Retina (tissue), 1 donor: ENCODE measurements at regions not wholly inside any gene's neighbourhood (a gene's known extent, or its start where the extent isn't known, plus 50 kb on each side); places are given as distances from the start of the nearest gene placed in this dataset.

Source experiments
- DNase-seq: peaks from one replicate; pipeline ENCODE4 v3.0.0-alpha.2; 2016

DNA sequence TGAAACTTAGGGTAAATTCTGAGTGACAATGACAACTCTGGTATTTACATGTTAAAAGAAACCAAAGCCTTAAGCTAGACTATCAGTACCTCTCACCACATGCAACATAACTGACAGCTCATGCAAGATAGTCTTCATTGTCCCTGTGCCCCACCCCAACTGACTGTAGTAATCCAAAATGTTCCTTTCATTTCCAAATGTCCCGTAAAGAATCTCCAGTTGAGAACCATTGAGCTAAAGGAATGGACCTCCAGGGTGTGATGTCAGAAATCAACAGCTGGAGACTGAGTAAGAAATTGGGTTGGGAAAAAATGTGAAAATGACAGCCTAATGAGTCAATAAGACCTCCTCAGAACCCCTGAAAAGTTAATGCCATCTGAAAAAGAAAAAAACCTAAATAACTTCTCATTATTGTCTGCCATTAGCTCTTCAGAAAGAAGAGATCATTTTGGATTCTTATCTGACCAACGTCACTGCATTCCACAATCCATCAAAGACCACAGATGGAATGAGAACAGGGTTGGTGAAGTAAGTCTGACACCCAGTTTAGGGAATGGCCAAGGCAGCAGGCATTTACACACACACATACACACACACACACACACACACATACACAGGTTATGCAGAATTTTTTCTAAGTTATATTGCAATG is 51.7 kb upstream of the ACVR2A start:
- no peak for DNase-seq

DNA sequence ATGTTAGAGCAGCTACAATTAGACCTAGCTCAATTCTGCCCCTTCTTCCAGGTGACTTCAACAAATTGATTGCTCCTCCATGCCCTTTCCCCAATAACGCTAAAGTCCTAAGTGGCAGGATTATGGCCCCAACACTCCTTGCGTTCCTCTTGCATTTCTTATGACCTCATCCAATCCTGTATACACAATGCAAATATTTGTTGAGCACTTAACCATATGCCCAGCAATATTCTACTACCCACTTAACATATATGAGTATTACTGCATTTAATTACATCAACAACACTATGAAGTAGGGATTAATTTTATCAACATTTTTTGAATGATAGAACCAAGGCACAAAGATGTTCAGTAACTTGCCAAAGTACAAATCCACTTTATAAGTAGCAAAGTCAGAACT is 54.2 kb upstream of the ACVR2A start:
- no peak for DNase-seq

DNA sequence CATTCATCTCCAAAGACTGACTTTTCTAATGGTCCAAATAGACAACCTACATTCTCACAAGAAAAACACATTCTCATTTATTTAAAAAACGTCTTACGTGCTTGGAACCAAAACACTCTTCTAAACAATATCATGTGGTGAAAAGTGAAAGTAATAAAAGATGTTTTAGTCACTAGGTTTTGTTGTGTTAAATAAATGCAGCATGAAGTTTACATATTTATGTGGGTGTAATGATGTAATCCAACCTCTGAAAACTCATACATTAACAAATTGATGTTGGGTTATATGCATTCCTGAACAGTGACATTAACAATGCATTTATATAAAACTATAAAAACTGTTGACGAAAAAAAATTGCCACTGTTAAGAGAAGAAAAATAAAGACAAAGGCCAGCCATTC is 55.1 kb upstream of the ACVR2A start:
- DNase-seq = no peak

DNA sequence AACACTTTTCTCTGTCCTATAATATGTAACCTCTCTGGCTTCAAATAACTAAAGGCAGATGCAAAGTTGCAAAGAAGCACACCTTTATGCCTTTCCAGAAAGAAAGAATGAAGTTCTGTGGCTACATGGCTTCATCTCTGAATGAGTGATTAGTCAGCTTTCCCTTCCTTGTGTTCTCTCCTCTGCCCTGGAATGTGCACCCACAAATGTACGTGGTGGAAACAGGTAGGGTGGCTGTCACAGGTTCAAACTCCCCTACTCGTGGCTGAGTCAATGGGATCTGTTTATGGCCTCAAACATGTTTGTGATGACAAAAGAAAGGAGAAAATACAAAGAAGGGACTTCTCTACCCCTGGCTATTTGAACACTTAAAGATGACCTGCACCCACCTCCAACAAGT is 55.5 kb upstream of the ACVR2A start:
- no peak for DNase-seq

DNA sequence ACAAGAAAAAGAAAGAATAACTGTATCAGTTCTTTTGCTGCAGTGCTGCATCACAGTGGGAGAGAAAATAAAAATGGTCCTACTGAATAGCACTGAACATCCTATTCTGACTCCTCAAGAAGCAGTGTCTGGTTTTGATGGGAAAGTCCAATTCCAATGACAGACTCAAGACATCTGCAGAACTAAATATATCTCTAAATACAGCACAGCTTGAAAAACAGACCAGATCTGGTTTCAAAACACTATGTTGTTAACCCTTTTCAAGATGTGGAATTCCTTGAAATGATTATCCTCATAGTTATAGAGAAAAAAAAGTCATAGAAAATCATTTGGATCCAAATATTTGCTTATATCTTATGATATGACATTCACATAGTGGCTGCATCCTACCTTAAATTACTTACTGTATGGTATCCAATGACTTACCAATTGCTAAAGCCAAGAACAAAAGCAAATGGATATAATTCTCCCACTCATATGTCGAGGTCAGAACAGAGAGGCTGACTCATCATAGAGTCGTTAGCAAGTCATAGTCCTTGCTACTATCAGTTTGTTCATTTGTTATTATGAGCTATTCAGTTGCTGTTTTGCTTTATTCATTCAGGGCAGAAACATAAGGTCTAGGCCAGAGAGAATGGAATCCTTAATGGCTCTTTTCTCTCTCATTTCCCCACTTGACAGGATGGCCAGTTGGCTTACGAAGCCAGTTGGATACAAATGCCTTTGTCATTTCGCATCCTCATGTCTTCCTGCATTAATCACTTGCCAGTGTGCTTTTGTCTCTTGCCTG is 62.5 kb upstream of the ACVR2A start:
- peak; percentile 58 for DNase-seq

DNA sequence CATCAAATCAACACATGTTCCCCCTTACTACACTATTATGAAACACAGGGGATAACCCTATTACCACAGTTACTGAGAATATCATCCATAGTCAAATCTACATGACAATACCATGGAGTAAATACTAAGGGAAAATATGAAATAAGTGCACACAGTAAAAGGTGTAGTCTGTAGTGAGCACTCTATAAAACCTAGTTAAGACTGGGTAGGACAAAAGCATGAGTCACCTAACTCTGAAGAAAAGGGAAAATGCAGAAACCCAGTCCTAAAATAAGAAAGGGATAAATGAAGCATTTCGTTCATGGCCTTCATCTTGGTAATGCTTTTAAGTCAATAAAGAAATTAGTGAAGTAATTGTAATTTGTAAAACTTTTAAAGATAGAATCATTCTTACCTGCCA is 65.4 kb upstream of the ACVR2A start:
- DNase-seq = no peak

DNA sequence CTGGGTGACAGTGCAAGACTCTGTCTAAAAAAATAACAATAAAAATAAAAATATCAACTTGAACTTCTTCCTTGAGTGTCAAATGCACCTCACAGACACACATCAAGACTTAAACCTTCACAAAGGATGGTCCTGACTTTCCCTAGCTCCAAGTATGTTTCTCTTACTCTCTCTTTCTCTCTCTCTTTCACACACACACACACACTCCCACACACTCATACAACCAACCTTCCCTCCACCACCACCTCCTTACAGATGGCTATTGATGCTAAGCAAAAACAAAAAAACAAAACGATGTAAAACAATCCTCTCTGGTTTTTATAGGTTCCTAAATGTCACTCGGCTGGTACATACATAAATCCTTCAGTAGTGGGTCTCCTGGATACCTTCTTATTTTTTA is 67.4 kb upstream of the ACVR2A start:
- DNase-seq = no peak

DNA sequence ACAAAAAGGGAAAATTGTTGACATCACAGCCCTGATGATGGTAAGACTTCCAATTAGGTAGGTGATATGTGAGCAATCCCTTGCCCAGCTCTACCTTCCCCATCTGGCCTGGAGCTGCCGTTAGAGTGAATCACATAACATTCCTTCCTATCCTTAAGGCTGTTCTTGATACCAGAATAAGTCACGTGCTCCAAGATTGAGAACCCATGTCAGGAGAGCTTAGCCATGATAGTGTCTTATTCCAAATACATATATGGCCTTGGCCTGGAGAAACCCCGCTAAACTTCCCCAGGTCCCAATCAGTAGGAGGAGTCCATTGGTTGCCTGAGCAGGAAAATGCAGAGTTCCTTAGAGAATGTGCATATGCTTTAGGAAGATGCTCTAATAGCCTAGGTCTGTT is 70.0 kb upstream of the ACVR2A start:
- DNase-seq = no peak

DNA sequence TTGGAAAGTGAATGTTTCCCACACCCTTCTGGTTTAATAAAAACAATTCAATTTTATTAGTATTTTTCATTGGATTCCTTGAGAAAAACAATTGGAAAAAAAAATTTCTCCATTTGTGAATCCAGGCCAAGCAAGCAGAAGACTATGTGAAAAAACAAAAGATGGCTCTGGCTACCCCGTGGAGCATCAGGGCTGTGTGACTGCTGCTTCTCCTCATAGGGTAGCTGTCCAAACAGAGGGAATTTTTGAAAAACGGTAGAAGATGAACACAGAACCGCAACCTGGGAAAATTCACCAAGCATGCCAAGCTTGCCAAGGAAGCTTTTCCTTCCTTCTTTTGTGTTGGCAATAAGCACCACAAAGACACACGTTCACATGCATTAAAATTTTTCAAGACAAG is 71.3 kb upstream of the ACVR2A start:
- DNase-seq = peak; percentile 11

DNA sequence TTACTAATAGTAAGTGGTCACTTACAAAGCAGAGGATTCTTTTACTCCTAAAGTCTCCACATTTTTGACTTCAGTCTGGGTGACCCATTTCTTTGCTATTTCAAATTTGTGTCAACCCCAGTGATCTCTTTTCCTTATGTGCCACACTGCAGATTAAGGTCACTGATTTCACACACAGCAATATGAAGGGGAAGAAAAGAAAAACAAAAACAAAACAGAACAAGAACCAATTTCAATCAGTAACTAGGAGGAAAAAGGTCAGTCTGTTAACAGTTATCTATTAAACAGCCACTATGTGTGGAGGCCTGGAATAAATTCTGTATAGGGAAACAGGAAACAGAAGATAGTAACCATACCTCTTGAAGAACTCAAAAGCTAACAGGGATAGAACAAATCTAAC is 72.0 kb upstream of the ACVR2A start:
- no peak for DNase-seq

DNA sequence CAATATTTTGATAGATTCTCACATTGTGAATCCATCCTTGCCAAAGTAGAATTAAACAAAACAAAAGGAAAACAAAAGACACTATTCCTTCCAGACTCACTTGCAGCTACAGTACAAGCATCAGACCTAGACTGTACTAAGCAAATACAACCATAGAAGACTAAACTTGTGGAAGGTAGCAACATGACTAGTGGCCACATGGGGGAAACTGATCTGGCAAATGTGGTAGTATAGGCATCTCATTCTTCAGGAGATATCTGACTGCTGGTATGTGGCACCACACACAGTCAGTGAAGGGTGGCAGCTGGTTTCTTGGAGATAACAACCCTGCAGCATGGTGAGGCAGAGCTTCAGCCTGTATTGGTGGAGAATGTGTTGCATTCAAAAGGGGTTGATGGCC is 81.0 kb upstream of the ACVR2A start:
- no peak for DNase-seq

DNA sequence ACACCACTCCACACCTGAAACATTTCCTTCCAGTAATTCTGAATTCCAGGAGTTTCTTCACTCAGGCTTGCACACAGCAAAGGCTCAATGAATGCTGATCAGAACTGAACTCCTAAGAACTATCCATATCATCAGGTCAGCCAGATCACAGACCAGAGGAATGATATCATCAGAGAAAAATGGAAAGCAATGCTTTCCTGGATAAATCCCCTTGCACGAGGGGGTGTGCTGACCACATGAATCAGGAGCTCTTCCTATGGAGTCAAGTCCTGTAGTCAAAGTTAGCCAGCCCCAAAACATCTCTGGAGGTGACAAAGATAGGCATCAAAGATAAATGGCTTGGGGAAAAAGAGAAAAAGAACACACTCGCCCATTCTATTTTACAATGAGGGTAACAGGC is 83.8 kb upstream of the ACVR2A start:
- no peak for DNase-seq

DNA sequence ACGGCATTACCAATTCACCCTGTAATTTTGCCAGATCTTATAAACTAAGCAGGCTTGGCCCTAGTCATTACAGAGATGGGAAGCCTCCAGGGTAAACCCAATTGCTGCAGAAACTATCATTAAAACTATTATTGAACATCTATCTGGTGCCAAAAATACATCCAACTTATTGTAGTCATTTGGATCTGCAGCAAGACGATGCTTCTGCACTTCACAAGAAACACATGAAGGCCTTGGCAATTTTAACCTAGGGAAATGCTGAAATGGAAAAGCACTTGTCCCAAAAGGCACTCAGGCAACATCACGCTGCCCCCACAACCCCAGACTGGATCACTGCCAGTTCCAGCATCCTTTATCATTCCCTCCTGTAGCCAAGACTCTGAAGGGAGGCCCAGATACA is 85.3 kb upstream of the ACVR2A start:
- DNase-seq = no peak

DNA sequence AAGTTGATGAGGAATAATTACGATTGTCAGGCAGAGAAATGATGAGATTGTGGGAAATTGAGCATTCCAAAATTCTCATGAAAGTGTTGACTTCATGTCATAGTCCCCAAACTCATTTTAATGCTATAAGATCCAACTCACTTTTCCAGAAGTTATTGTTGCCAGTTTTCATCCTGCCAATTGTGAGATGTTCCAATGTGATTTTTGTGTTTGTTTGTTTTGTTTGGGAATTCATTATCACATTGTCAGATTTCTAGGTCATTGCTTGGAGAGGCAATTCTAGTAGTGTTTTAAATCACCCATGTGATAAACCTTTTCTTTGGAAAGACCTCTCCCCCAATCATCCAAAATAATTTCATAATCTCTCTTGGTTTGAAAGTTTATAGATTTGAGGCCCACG is 86.0 kb upstream of the ACVR2A start:
- no peak for DNase-seq

DNA sequence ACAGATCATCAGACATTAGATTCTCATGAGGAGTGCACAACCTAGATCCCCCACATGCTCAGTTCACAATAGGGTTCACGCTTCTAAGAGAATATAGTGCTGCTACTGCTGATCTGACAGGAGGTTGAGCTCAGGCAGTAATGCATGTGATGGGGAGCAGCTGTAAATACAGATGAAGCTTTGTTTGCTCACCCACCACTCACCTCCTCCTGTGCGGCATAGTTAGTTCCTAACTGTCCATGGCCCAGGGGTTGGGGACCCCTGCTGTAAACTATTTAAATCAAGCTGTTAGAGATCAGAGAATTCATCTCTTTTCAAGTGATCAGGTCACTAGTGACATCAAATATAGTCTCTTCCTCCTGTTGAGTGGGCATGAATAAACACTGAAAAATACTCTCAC is 88.8 kb upstream of the ACVR2A start:
- peak; percentile 17 for DNase-seq

DNA sequence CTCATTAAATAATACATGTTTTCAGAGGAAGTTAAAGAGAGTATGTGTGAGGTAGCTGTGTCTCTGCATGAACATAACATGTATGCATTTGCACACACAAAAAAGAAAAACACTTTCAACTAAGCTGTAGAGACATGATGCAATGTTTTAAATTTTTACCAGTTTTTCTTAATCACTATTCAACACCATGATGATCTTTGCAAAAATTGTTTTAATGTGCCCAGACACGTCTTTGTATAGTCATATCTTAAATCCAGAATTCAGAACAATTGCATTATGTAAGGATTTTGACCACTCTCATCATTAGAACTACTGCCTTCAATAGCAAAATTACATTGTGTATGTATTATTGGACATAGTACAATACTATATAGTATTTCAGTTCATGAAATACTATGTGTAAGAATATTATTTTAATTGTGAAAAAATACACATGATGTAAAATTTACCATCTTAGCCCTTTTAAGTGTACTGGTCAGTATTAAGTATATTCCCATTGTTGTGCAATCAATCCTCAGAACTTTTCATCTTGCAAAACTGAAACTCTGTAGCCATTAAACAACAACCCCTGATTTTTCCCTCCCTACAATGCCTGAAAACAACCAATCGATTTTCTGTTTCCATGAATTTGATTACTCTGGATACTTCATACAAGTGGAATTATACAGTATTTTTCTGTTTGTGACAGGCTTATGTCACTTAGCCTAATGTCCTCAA is 104.5 kb upstream of the ACVR2A start:
- no peak for DNase-seq

DNA sequence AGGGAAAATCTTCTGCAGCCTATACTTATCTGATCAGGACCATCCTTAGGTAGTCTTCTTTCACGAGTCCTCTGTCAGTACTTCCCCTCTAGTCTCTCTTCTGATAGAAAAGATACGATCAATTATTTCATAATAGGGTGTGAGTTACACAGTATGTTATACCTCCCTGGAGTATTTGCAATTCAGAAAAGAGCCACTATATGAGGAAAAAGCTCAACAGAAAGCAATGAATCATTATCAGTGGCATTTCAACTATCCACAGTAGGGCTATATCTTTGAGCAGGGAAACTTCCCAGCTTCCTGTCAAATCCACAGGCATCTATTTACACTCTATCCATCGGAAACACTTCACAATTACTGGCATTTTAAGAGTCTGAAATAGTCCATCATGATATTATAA is 105.3 kb upstream of the ACVR2A start:
- DNase-seq = no peak

DNA sequence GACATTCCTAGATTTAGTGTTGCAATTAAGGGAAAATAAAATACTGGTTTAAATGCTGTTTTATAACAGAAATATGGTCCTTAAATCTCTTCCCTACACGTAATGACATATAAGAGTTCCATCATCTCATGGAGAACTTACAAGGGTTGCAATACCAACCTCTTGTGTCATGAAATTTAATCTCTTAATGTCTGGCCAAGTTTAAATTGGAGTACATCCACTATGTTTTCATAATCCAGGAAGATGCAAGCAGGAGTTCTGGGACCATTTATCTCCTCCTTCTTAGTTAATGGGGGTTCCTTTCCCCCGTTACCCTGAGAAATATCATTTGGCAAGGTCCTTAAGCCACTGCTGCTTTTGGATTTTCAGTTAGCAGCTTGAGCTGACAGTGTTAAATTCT is 126.0 kb upstream of the ACVR2A start:
- DNase-seq = no peak

DNA sequence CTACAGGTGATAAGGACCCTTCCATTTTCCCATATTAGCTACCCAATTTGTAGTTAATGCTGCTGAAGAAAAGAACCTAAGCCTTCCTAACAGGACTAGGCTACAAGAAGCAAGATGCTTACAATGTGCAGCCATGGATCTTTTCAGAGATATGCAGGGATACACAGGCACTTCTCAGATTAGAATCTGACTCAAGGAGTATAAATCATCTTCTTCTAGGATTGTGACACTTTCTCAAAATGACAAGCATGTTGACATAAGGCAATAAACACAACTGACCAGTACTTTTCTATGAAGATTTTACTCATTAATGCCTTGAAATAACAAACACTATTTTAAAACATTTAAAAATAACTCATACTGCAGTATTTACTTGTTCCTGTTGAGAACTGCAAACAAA is 127.9 kb upstream of the ACVR2A start:
- DNase-seq = no peak

DNA sequence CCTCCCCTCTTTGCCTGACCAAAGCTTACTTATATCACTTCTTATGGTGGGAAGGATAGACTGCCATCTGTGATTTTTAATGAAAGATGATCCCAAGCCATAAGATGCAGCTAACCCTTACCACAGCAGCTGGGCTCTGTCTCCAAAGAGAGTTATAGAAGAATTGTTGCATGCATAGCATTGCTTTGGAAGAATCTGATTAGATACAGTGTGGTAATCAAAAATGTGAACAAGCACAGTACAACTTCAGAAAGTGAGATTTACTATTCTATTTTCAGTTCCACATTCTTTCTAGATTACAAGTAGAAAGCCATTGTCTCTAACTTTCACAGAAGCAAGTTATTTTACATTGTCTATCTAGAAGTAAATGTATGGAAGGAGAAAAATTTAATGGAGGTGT is 129.0 kb upstream of the ACVR2A start:
- DNase-seq = no peak

DNA sequence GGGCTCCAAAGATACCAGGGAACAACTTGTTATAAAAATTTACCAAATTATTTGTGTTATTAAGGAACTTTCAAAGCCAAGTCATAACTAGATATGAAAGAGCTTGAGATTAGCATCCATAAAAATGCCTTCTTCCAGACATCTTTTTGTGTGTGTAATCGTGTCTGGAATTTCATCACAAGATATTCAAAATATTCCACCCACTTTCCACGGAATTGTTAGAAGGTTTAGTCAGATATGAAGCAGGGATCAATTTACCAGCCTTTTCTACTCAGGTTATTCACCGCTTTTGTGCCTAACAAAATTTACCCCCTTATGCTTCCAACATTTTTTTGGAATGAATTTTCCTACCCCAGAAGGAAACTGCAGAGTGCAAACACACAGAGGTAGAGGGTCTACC is 130.2 kb upstream of the ACVR2A start:
- no peak for DNase-seq

DNA sequence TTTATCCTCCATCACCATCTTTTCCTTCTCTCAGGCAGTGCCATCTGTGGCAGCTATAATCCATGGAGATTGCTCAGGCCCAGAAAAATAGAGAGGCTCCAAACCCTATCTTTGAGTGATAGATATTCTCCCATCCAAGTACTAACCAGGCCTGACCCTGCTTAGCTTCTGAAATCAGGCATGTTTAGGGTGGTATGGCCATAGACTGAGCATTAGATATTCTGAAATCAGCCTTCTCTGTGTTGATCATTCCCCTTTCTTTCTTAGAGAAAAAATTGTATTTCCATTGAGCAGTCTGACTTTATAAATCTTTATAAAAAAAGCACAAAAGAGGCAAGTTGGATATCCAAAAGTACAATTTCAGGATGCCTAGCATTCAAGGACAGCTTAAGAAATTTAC is 131.5 kb upstream of the ACVR2A start:
- DNase-seq = no peak

DNA sequence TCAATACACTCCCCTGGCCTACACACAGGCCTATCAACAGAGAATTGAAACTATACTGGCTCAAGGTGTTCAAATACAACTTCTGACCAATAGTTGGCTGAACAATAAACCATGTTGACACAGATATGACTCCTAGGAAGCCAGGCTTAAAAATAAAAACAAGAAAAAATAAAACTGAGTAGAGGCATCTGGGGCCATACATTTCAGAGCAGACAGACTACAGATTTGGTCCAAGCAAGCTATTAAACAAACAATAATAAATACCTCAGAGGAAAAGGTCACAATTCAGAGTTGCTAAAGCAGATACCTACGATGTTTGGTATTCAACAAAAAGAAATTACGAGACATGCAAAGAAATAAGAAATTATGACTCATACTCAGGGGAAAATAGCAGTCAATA is 132.8 kb upstream of the ACVR2A start:
- DNase-seq = no peak

DNA sequence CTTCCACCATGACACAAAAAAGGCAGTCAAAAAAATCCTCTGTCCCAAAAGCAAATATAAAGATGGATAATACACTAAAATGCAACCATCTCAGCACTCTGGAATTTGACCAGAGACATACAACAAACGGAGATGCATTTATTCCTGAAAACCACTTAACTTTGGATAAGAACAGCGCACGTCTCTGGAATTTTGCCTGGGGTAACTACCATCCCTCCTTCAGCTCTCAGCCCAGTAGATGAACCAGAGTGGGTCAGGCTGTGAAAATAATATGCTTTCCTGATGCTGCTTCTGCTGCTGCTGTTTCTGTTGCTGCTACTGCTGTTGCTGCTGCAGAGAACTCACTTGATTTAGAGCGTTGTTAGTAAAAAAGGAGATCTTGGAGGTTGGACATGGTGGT is 133.8 kb upstream of the ACVR2A start:
- DNase-seq = no peak
